Coronary artery (tissue), 2 donors: ENCODE measurements at regions not wholly inside any gene's neighbourhood (a gene's known extent, or its start where the extent isn't known, plus 50 kb on each side); places are given as distances from the start of the nearest gene placed in this dataset.
A peak's percentile ranks its signal among the peaks of the same experiment; 100 is the strongest.

ENCODE experiments used
- DNase-seq: peaks from one replicate; pipeline ENCODE4 v3.0.0-alpha.2; 2017; ENCODE audit warnings: low spot score
- H3K27ac ChIP-seq, 2 donors: fragments of 200-600 bp; sonication (generic); one replicate each; pipeline ENCODE4 v1.5.1; 2016 to 2019
- H3K4me3 ChIP-seq: fragments of 200-600 bp; sonication (generic); 2 replicates; pipeline ENCODE4 v1.5.1; 2016; ENCODE audit warnings: mild to moderate bottlenecking, moderate library complexity
- TF ChIP-seq, protein P1 (sequence below): fragments of 200-600 bp; sonication (generic); IDR thresholded peaks from one replicate; pipeline ENCODE4 v1.5.1; 2019; ENCODE audit warnings: antibody characterized with exemption

GRCh38 chr5:82356021-82356420 lies 77.9 kb upstream of the RPS23 start:
- Histone ChIP-seq H3K4me3 (no peak overlapping the region), H3K27ac (peak overlapping the region; percentile 55 to 88)
- DNase-seq: no peak
- TF ChIP-seq, protein P1, sequence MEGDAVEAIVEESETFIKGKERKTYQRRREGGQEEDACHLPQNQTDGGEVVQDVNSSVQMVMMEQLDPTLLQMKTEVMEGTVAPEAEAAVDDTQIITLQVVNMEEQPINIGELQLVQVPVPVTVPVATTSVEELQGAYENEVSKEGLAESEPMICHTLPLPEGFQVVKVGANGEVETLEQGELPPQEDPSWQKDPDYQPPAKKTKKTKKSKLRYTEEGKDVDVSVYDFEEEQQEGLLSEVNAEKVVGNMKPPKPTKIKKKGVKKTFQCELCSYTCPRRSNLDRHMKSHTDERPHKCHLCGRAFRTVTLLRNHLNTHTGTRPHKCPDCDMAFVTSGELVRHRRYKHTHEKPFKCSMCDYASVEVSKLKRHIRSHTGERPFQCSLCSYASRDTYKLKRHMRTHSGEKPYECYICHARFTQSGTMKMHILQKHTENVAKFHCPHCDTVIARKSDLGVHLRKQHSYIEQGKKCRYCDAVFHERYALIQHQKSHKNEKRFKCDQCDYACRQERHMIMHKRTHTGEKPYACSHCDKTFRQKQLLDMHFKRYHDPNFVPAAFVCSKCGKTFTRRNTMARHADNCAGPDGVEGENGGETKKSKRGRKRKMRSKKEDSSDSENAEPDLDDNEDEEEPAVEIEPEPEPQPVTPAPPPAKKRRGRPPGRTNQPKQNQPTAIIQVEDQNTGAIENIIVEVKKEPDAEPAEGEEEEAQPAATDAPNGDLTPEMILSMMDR: no peak

- Histone ChIP-seq H3K4me3 (no peak overlapping the region), H3K27ac (peak overlapping the region; percentile 47 to 55)
- DNase-seq: no peak
- TF ChIP-seq, protein P1: no peak
These were observed 77.3 kb upstream of the RPS23 start for GRCh38 chr5:82355496-82355895.

GRCh38 chr5:82355053-82355452 lies 76.9 kb upstream of the RPS23 start:
- peak overlapping the region; percentile 47 to 55 for H3K27ac ChIP-seq
- TF ChIP-seq, protein P1: no peak
- DNase-seq: no peak
- no peak overlapping the region for H3K4me3 ChIP-seq

- no peak for DNase-seq
- no peak overlapping the region for H3K4me3 ChIP-seq
- no peak overlapping the region for H3K27ac ChIP-seq
- TF ChIP-seq, protein P1: no peak
These were observed 76.4 kb upstream of the RPS23 start for GRCh38 chr5:82354543-82354942.

- TF ChIP-seq, protein P1: no peak
- Histone ChIP-seq H3K27ac (peak overlapping the region in 1 of 2 donors; percentile 50), H3K4me3 (no peak overlapping the region)
- no peak for DNase-seq
These were observed 75.4 kb upstream of the RPS23 start for GRCh38 chr5:82353522-82353921.

GRCh38 chr5:82352146-82352791 lies 74.1 kb upstream of the RPS23 start:
- TF ChIP-seq, protein P1: no peak
- no peak for DNase-seq
- H3K27ac ChIP-seq: peak overlapping the region; percentile 29 to 85
- H3K4me3 ChIP-seq: no peak overlapping the region

GRCh38 chr5:82351754-82352145 lies 73.6 kb upstream of the RPS23 start:
- no peak for DNase-seq
- TF ChIP-seq, protein P1: peak; percentile 43
- H3K27ac ChIP-seq: peak overlapping the region; percentile 29 to 85

More at GRCh38 chr5:82351754-82352145, 73.6 kb upstream of the RPS23 start:
- H3K4me3 ChIP-seq: no peak overlapping the region
